Nephron (organoid): ENCODE measurements at regions not wholly inside any gene's neighbourhood (a gene's known extent, or its start where the extent isn't known, plus 50 kb on each side); places are given as distances from the start of the nearest gene placed in this dataset.

Experiments
- H3K27ac Mint-ChIP-seq, 3 experiments: 2 replicates each; pipeline ENCODE4 v1.8.0; 2020; ENCODE audit warnings: mixed read lengths in 3 of 3, mild to moderate bottlenecking in 2 of 3, moderate library complexity in 1 of 3
- H3K27me3 Mint-ChIP-seq: 2 replicates; pipeline ENCODE4 v1.8.0; 2021; ENCODE audit warnings: low read depth, mild to moderate bottlenecking, moderate library complexity, mixed read lengths
- H3K36me3 Mint-ChIP-seq: 2 replicates; pipeline ENCODE4 v1.8.0; 2020; ENCODE audit warnings: low read depth, mixed read lengths
- H3K4me1 Mint-ChIP-seq: 2 replicates; pipeline ENCODE4 v1.8.0; 2020; ENCODE audit warnings: mixed read lengths
- H3K4me3 Mint-ChIP-seq, 3 experiments: 2 replicates each; pipeline ENCODE4 v1.8.0; 2020; ENCODE audit warnings: mild to moderate bottlenecking in 3 of 3, mixed read lengths in 3 of 3, moderate library complexity in 2 of 3
- H3K9me3 Mint-ChIP-seq: 2 replicates; pipeline ENCODE4 v1.8.0; 2020; ENCODE audit warnings: mixed read lengths
- TF ChIP-seq, protein P1 (sequence below), 3 experiments: fragments of 200-600 bp; sonication (generic); IDR thresholded peaks; one replicate each; pipeline ENCODE4 v1.5.0; 2021; ENCODE audit warnings: antibody characterized with exemption in 3 of 3; ENCODE audit not compliant: unreplicated experiment in 3 of 3

DNA sequence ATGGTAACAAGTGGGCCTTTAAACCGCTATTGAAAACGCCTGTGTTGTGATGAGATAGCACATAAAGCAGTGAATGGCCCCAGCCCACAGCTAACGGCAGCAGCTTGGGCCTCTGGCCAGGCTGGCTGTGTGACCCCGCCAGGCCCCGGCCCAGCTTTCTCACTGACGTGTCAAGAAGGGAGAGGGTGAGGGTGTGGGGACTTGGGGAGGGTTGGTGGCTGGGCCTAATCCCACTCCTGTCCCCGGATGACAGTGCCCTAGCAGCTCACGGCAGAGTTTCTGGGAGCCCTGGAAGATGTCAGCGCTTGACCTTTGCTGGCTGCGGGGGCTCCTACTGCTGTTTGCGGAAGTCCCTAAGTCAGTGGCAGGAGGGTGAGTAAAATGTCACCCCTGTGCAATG is 88.9 kb upstream of the SHH start:
- Mint-ChIP-seq H3K4me3 (no peak overlapping the region), H3K4me1 (no peaks in the 10 kb centered on the region), H3K27me3 (peaks cover 19% of the 10 kb centered on the region), H3K36me3 (no peaks in the 10 kb centered on the region), H3K27ac (no peak overlapping the region), H3K9me3 (peaks cover 18% of the 10 kb centered on the region)
- TF ChIP-seq, protein P1, sequence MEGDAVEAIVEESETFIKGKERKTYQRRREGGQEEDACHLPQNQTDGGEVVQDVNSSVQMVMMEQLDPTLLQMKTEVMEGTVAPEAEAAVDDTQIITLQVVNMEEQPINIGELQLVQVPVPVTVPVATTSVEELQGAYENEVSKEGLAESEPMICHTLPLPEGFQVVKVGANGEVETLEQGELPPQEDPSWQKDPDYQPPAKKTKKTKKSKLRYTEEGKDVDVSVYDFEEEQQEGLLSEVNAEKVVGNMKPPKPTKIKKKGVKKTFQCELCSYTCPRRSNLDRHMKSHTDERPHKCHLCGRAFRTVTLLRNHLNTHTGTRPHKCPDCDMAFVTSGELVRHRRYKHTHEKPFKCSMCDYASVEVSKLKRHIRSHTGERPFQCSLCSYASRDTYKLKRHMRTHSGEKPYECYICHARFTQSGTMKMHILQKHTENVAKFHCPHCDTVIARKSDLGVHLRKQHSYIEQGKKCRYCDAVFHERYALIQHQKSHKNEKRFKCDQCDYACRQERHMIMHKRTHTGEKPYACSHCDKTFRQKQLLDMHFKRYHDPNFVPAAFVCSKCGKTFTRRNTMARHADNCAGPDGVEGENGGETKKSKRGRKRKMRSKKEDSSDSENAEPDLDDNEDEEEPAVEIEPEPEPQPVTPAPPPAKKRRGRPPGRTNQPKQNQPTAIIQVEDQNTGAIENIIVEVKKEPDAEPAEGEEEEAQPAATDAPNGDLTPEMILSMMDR (IDR thresholded peaks at IDR 0.05; ENCODE audit: unreplicated experiment in 3 of 3) = no peak

DNA sequence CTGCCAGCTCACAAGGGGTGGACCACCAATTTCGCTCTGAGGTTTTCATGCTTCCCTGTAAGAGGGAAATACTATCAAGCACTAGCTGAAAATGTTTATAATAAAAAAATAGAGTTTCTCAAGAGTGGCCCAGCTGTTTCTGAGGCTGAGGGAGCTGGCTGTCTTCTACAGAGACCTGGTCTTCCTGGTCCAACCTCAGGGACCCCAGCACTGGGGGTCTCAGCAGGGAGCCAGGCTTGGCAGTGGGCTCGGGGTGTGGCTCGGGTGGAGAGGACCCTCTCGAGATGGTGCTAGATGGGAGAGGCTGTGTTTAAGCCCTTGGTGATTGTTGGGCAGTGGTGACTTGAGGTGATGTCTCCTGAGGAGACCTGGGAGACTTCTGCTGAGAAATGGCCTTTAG is 87.3 kb upstream of the SHH start:
- Mint-ChIP-seq H3K4me3 (no peak overlapping the region), H3K27ac (no peak overlapping the region), H3K27me3 (peaks cover 10% of the 10 kb centered on the region), H3K9me3 (peaks cover 18% of the 10 kb centered on the region), H3K36me3 (no peaks in the 10 kb centered on the region), H3K4me1 (no peaks in the 10 kb centered on the region)
- TF ChIP-seq, protein P1 (IDR thresholded peaks at IDR 0.05; ENCODE audit: unreplicated experiment in 3 of 3) = no peak

DNA sequence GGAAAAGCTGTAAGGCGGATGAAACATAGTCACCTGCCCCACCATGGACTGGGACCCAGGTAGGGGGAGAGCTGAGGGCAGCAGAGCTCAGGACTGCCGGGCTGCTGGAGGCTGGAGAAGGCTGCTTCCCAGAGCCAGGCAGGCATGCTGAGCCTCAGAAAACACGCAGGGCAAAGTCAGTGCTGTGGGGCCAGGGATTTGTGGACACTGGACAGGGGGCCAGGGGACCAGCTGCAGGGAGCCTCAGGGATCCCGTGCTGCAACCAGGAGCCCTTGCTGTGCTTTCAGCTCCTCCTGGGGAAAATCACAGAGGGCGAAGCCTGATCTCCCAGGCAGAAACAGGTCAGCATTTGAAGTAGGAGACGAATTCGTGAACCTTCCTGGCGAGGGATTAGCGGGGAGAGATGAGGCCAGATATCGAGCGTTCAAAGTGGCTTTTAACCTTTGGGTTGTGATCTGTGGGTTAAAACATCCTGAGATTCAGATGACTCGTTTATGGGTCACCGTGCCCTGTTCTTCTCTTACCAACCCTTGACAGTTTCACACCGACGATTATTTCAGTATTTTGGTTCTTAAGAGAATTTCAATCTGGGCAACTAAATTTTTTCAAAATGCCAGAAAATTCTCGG is 85.6 kb upstream of the SHH start:
- Mint-ChIP-seq H3K9me3 (peaks cover 16% of the 10 kb centered on the region), H3K27me3 (peaks cover 8% of the 10 kb centered on the region), H3K27ac (no peak overlapping the region), H3K36me3 (no peaks in the 10 kb centered on the region), H3K4me3 (no peak overlapping the region), H3K4me1 (no peaks in the 10 kb centered on the region)
- TF ChIP-seq, protein P1 (IDR thresholded peaks at IDR 0.05; ENCODE audit: unreplicated experiment in 3 of 3) = no peak

DNA sequence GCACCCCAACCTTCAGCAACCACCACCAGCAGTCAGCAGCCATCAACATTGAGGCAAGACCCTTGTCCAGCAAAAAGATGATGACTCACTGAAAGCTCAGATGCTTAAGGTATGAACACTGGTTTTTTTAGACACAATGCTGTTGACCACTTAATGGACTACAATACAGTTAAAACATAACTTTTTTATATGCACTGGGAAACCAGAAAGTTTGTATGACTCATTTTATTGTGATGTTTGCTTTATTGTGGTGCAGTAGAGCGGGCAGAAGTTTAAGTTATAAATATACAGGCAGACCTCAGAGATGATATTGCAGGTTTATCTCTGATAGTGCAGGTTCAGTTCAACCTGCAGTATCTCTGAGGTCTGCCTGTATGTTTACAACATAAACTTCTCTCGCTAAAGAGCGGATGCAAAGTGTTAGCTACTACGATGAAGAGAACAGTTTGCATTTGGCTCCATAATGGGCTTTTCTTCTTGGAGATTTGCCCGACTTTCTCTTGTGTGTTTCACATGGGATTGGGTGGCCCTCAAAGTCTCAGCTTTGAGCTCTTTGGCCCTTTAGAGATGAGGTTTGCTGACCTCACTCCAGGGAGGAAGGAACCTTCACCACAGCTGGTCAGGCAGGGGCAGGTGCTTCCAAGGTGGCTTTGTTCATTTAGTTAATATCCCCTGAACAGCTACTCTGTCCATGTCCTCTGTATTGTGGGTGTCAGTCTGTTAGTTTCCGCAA is 84.4 kb upstream of the SHH start:
- Mint-ChIP-seq H3K27ac (no peak overlapping the region), H3K27me3 (peaks cover 13% of the 10 kb centered on the region), H3K9me3 (peaks cover 14% of the 10 kb centered on the region), H3K4me3 (no peak overlapping the region), H3K4me1 (no peaks in the 10 kb centered on the region), H3K36me3 (no peaks in the 10 kb centered on the region)
- TF ChIP-seq, protein P1 (IDR thresholded peaks at IDR 0.05; ENCODE audit: unreplicated experiment in 3 of 3) = no peak

DNA sequence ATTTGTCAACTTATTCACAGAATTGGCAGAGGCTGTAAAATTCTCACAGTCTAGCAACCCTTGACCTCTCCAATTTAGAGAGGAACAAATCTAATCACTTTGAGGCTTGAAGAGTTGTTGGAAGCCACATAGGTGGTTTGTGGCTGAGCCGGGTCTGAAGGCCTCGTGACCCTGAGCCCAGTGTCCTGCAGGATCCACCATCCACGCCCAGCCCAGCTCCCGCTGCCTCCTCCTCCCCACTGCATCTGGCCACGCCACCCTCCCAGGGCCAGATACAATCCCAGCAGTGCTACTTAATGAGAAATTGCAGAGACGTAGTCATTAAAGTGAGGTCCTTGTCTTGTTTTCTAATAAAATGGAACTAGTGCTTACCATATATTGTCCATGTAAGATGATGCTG is 81.4 kb upstream of the SHH start:
- Mint-ChIP-seq H3K4me1 (no peaks in the 10 kb centered on the region), H3K27me3 (peaks cover 13% of the 10 kb centered on the region), H3K4me3 (no peak overlapping the region), H3K36me3 (no peaks in the 10 kb centered on the region), H3K27ac (no peak overlapping the region), H3K9me3 (peaks cover 6% of the 10 kb centered on the region)
- TF ChIP-seq, protein P1 (IDR thresholded peaks at IDR 0.05; ENCODE audit: unreplicated experiment in 3 of 3) = no peak

DNA sequence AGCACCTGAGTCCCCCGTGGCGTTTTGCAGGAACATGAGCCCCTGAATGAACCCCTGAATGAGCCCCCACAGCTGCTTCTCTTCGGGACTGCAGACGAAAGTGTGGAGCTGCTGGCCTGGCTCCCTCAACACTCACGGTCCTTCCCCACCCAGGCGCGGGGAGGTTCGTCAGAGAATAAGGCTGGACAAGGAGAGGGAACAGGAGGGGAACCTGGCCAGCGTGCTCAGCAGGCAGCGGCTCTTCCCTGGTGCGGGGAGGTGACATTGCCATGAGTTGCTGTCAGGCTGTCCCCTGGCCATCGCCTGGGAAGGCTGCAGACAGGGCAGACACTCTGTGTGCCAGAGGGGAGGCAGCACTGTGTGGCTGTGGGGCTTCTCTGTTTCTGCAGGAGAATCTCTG is 80.9 kb upstream of the SHH start:
- H3K27me3 Mint-ChIP-seq = peaks cover 13% of the 10 kb centered on the region
- no peak overlapping the region for H3K4me3 Mint-ChIP-seq
- H3K27ac Mint-ChIP-seq = no peak overlapping the region
- TF ChIP-seq, protein P1 (IDR thresholded peaks at IDR 0.05; ENCODE audit: unreplicated experiment in 3 of 3) = no peak
- H3K9me3 Mint-ChIP-seq = peaks cover 6% of the 10 kb centered on the region
- H3K4me1 Mint-ChIP-seq = no peaks in the 10 kb centered on the region
- no peaks in the 10 kb centered on the region for H3K36me3 Mint-ChIP-seq
